Activated CD8-positive, alpha-beta memory T cell treated with anti-CD3 and anti-CD28 coated beads, Interleukin-2, amount 50 U/mL, for 48 hours (primary cell): ENCODE measurements at regions not wholly inside any gene's neighbourhood (a gene's known extent, or its start where the extent isn't known, plus 50 kb on each side); places are given as distances from the start of the nearest gene placed in this dataset.

Source experiments
- DNase-seq: peaks from one replicate; pipeline ENCODE4 v3.0.0-alpha.2; 2020

GRCh38 chr2:11955884-11956291 is 209.5 kb downstream of the LPIN1 start:
- no peak for DNase-seq

- DNase-seq: no peak
These were observed 216.4 kb downstream of the LPIN1 start for GRCh38 chr2:11962707-11963328.

DNA sequence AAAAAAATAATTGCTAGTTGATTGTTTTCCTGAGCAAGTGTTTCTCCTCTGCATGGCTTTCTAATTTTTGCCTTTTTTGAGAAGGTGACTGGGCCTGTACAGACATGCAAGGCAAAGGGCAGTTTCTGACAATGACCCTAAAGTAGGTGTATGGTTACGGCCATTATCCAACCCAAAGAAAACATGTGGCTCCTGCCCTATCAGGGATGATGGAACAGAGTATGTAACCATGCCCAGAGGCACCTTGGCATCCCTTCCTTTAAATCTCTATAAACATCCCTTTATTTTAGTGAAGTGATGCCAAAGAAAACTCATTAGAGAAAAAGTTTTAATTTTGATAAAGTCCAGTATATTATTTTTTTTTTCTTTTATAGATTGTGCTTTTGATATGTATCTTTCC is 217.5 kb downstream of the LPIN1 start:
- no peak for DNase-seq

- DNase-seq: no peak
These were observed 221.6 kb downstream of the LPIN1 start for GRCh38 chr2:11967946-11968465.

- no peak for DNase-seq
These were observed 222.1 kb downstream of the LPIN1 start for GRCh38 chr2:11968521-11968920.

DNA sequence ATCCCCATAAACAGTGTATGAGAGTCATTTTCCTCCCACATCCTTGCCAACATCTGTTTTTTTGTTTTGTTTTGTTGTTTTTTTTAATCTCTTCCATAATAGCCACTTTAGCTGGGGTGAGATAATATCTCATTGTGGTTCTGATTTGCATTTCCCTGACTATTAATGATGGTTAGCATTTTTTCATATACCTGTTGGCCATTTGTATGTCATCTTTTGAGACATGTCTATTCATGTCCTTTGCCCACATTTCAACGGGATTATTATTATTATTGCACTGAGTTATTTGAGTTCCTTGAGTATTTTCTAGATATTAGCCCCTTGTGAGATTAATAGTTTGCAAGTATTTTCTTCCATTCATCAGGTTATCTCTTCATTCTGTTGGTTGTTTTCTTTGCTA is 223.3 kb downstream of the LPIN1 start:
- no peak for DNase-seq

GRCh38 chr2:11974573-11974972 is 228.1 kb downstream of the LPIN1 start:
- no peak for DNase-seq

GRCh38 chr2:11975373-11975772 is 228.9 kb downstream of the LPIN1 start:
- DNase-seq: no peak

- DNase-seq: no peak
These were observed 229.6 kb downstream of the LPIN1 start for GRCh38 chr2:11976073-11976472.

DNA sequence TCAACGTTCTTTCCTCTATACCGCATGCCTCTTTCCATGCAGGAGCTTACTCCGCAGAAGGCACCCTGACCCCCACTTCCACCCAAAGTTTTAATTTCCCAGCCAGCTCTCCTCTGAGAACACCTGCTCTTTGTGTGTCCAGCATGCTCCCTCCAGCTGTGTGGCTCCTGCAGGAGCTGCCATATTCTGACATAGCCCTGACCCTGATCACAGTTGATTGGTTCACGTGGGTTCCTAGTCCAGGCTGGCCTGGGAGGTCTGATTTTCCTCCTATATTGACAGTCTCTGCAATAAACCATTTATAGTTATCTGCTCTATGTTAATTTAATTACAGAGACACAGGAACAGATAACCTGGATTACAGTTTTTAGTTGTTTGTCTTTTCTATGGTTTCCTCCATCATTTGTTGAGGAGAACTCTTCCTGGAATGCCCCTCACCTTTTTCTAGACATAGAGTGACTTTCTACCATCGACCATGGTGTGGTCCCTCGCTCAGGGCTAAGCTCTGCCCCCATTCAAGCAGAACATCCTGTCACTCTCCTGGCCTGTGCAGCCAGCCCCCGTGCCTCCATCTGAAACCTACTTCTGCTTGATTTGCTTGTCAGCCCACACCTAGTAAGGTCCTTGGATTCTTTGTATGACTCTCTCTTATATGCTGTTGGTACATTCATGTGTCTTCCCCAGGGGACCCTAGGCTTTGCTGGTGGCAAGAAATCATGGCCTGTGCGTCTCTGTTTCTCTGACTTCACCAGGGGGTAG is 231.5 kb downstream of the LPIN1 start:
- DNase-seq: no peak

- DNase-seq: no peak
These were observed 234.4 kb downstream of the LPIN1 start for GRCh38 chr2:11980809-11981208.

DNA sequence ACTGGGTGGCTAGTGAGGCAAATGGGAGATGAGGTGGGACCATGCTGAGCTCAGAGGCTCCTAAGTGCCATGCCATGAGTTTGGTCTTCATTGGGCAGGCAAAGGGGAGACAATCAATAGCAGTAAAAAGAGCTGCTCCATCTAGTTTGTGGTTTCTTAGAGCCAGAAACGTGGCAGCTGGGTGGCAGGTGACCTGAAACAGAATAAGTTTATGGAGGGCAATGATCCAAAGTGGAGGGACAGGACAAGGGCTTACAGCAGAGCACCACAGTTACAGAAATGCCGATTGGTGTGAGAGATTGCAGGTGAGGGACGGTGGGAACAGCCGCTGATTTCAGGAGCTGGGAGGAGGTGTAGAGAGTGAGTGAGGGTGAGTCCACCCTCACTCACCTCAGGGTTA is 237.0 kb downstream of the LPIN1 start:
- no peak for DNase-seq

DNA sequence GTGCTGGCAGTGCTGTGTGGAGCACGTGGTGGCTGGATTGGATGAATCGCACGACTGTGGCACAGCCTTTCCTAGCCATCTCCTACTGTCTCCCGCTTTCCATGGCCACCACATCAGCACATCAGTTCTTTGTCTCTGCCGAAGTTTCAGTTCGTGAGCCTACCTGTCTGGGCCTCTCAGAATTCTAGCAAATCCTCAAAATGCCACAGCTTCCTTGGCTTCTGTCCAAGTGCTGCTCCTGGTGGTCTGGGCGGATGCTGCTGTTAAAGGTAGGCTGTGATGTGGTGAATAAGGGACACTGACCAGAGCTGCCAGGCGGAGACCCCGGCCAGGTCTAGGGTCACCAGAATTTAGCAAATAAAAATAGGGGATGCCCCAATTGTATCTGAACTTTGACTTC is 237.4 kb downstream of the LPIN1 start:
- no peak for DNase-seq

- DNase-seq: no peak
These were observed 238.1 kb downstream of the LPIN1 start for GRCh38 chr2:11984316-11985158.

DNA sequence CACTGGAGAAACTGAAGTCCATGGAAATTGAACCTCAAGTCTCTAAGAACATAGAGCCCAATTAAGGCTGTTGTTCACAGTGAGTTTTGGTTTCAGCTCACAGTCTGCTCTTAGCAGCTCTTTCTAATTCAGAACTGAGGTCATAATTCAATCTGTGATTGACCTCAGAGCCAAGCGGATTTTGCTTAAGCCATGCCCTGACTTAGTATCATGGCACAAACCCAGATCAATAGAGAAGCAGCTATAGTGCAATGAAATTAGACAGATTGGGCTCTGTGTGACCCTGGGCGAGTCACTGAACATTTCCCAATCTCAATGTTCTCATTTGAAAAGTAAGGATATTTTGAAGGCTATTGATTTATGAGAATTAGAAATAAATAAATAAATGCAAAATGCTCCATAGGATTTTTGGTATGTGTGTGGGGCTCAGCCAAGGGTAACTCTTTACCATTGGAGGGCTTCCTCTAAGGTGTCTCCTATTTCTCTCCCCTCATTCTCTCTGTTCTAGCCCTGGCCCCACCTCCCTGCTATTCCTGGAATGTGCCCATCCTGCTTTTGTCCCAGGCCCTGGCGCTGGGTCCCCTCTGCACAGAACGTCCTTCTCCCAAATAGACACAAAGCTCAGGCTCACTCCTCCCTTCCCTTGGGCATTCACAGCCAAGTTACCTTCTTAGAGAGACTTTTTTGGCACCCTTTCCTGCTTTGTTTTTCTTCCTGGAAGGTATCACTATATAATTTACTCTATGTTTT is 239.6 kb downstream of the LPIN1 start:
- no peak for DNase-seq

DNA sequence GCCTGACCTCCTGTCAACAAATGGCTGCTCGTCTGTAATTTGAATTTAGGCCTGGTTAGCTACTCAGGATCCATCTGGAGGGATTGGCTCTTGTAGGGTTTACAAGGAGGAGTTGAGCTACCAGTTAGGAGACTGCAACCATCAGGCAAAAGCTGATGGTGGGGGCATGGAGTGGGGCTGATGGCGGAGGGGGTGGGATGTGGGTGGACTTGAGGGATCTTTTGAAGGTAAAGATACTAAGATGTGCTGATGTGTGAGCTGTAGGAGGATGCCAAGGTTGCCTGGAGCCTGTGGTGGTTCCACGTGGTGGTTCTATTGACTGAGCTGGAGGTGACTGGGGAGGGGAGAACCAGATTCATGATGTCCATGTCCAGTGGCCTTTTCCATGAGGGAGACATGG is 240.7 kb downstream of the LPIN1 start:
- DNase-seq: no peak

DNA sequence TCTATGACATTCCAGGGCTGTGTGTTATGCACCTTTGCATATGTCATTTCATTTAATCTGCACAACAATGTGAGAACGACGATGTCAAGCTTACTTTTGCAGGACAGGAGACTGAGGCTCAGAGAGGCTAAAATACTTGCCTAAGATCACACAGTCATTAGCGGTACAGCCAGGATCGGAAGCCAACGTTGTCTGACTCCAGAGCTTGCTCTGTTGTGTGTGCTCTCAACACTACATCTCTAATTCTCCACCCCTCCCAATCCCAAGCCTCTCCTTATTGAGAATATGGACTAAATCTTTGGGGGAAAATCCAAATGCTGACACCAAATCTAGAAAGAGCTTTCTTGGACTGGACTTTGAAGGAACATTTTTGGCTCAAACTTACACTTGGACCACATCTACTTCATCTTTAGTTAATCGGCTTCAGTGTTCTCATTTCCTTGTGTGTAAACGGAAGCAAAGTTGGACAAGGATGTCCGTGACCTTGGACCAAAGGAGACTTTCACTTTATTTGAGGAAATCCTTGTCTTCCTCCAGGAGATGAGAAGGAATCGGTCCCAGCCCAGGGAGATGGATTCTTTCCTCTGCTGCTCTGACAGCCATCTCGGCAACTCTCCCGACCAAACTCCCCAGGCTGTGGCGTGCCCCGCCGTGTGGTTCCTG is 242.4 kb downstream of the LPIN1 start:
- DNase-seq: no peak

DNA sequence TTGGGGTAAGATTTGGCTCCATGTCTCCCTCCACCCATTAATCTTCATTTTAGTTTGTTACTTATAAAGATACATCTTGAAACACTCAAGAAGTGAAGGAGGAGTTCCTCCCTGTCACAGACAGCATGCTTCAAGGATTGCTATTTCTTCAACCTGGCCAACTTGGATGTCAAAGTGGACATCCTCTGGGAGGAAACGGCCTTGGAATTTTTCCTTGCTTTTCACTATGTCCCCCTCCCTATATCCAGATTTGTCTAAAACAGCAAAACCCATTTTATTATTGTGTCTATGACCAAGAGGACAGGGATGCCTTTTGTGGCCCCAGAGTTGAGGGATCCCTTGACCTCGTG is 242.9 kb downstream of the LPIN1 start:
- no peak for DNase-seq

DNA sequence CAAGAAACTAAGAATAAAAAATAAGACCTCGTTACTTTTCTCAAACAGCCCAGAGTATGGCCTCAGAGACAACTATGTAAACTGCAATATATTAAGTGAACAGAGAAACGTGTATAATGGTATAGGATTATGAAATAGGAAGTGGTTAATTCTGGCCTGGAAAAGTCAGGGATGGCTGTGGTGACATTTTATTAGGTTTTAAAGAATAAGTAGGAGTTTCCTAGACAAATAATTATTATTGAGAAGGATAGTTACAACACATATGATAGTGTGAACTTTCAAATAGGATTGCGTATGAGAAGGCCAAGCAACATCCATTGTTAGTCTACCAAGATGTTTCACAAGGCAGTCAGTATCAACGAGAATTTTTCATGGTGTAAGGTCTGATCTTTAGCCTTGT is 244.1 kb downstream of the LPIN1 start:
- no peak for DNase-seq

- no peak for DNase-seq
These were observed 247.3 kb downstream of the LPIN1 start for GRCh38 chr2:11993749-11994148.

DNA sequence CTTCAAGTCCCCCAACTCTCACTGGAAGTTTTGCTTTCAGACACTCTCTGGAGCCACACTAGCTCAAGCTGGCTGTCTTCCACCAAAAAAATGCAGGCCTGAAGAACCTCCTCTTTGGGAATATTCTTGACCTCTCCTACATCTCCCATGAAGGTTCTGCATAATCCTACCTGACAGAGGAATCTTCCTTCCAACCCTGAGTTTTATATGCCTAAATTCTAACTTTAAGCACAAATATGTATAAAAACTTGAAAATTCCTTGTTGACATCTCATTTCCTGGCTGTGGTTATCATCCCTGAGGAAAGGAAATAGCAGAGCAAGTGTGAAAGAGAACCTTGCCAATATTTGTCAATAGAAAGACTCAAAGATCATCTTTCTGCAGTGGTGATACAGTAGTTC is 249.0 kb downstream of the LPIN1 start:
- no peak for DNase-seq

GRCh38 chr2:11996618-11997017 is 250.2 kb downstream of the LPIN1 start:
- DNase-seq: no peak

DNA sequence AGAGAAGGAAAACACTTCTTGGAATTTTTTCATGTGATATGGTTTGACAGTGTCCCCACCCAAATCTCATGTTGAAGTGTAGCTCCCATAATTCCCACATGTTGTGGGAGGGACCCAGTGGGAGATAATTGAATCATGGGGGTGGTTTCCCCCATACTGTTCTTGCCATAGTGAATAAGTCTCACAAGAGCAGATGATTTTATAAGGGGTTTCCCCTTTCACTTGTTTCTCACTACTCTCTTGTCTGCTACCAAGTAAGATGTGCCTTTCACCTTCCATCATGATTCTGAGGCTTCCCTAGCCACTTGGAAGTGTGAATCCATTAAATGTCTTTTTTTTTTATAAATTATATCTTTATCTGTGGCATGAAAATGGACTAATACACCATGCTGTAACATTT is 250.7 kb downstream of the LPIN1 start:
- no peak for DNase-seq
